Stimulated activated naive CD8-positive, alpha-beta T cell treated with anti-CD3 and anti-CD28 coated beads, Interleukin-15, Interleukin-2, amounts not matched to agents 100 U/mL and 50 U/mL, for 24 hours (primary cell): ENCODE measurements at regions not wholly inside any gene's neighbourhood (a gene's known extent, or its start where the extent isn't known, plus 50 kb on each side); places are given as distances from the start of the nearest gene placed in this dataset.

Source experiments
- ATAC-seq: fragments of 150-1000 bp; cut with Tn5 transposase; one replicate; pipeline ENCODE4 v1.10.0; 2021
- DNase-seq: peaks from one replicate; pipeline ENCODE4 v3.0.0; 2021

- ATAC-seq = no peak
These were observed 2456.4 kb downstream of the PCDH7 start for GRCh38 chr4:33176566-33176965.

GRCh38 chr4:33184657-33185290 lies 2464.6 kb downstream of the PCDH7 start:
- no peak for DNase-seq
- ATAC-seq = no peak

More at GRCh38 chr4:33176566-33176965, 2456.4 kb downstream of the PCDH7 start:
- DNase-seq = no peak

GRCh38 chr4:33187035-33187434 lies 2466.9 kb downstream of the PCDH7 start:
- no peak for DNase-seq
- no peak for ATAC-seq

- peak; percentile 9 for ATAC-seq
- no peak for DNase-seq
These were observed 2468.6 kb downstream of the PCDH7 start for GRCh38 chr4:33188733-33189132.

DNA sequence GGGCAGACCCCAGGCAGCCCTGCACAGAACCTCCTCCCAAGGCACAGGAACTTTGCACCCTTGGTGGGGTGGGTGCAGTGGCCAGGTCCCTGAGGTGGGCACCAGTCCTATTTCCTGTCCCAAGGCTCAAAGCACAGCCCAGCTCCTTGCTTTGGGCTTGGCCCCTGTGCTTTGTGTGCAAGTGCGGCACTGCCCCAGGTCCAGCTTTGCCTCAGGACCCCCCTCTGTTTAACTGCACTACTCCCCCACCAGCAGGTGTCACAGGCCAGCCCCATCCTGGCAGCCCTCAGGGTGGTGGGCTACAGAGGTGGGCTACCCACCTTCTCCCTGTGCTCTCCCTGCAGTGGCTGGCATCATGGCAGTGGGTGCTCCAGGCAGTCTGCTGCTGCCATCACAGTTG lies 2469.0 kb downstream of the PCDH7 start:
- no peak for ATAC-seq
- DNase-seq = no peak

GRCh38 chr4:33193109-33193508 lies 2472.9 kb downstream of the PCDH7 start:
- DNase-seq (no peak), ATAC-seq (no peak)

- DNase-seq = no peak
- no peak for ATAC-seq
These were observed 2480.2 kb downstream of the PCDH7 start for GRCh38 chr4:33200377-33200776.

GRCh38 chr4:33218238-33218637 lies 2498.1 kb downstream of the PCDH7 start:
- DNase-seq = no peak
- ATAC-seq = no peak

DNA sequence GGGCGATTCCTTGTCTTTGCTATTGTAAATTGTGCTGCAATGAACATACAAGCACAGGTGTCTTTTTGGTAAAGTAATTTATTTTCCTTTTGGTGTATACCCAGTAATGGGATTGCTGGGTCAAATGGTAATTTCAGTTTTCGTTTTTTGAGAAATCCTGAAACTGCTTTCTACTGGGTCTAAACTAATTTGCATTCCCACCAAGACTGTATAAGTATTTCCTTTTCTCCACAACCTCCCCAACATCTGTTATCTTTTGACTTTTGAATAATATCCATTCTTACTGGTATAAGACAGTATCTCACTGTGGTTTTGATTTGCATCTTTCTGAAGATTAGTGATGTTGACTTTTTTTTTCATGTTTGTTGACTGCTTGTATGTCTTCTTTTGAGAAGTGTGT lies 2506.0 kb downstream of the PCDH7 start:
- ATAC-seq (no peak), DNase-seq (no peak)

GRCh38 chr4:33226783-33227182 lies 2506.6 kb downstream of the PCDH7 start:
- DNase-seq (no peak), ATAC-seq (no peak)

- DNase-seq = no peak
- ATAC-seq = no peak
These were observed 2534.9 kb downstream of the PCDH7 start for GRCh38 chr4:33255094-33255493.

- no peak for DNase-seq
- ATAC-seq = no peak
These were observed 2535.3 kb downstream of the PCDH7 start for GRCh38 chr4:33255507-33255906.

GRCh38 chr4:33262824-33263223 lies 2542.7 kb downstream of the PCDH7 start:
- DNase-seq = no peak
- no peak for ATAC-seq

DNA sequence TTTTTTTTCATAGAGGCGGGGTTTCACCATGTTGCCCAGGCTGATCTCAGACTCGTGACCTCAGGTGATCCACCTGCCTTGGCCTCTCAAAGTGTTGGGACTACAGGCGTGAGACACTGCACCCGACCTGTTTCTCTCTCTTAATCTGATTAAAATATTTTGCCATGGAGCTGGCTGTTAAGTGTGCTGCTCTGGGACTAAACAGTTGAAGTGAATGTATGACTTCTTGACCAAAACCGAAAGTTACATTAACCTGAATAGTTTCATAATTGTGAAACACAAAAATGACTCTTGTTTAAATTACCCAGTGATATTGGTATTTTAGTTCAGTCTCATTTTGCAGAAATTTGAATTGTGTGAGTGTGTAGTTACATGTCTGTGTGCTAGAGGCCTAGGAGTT lies 2548.6 kb downstream of the PCDH7 start:
- no peak for DNase-seq
- no peak for ATAC-seq

- DNase-seq (no peak), ATAC-seq (no peak)
These were observed 2550.2 kb downstream of the PCDH7 start for GRCh38 chr4:33270403-33270802.

DNA sequence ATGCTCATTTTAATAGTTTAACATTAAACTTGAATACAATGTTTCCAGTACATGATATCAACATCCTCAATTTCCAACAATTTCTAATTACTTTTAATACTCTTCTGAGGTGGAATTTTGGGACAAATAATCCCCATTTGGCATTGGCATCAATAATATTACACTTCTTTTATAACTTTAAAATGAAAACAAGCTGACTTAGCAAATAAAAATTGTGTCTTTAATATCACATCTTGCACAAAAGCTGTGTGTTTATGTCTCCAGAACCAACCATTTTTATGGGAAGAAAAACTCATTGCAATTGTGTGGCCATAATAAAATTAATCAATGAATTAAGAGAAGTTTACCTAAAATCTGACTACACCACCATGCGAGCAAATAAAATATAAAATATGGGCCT lies 2552.6 kb downstream of the PCDH7 start:
- ATAC-seq (no peak), DNase-seq (no peak)

DNA sequence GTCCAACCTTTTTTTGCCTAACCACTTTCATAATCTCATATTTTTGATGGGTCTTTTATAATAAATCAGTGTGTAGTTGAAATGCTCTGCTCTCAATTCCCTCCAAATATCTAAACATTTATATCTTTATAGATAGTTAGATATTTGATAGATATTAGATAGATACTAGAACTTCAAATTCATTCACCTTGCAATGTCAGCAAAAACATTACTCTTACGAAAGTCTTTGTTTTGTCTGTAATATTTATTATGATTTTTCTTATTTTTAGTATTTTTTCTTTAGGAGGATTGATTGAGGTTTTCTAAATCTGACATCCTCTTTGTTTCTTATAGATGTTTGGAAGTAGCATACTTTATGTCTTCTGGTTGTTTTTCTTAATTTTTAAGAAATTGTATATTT lies 2563.6 kb downstream of the PCDH7 start:
- no peak for ATAC-seq
- DNase-seq = no peak

DNA sequence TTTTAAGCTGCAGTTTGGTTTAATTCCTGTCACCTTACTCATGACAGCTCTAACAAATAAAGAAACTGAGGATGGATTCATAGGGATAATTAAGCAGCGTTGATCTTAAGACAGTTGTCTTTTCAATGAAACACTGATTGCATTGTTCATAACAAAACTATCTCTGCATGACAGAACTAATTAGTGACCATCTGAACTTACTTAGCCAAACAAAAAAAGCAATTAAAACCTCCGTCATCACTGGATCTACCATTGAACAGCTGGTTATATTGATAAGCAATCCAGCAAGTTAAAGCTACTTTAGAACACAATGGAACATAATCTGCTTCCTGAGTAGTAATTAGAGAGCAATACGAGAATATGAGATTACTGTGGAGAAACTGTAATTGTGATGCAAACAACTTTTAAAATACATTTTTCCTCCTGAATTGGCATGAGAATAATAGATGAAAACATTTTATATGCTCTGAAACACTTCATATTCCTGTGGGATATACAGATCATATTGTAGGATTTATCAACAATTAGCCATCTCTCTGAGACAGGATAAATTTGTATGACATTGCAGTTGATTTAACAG lies 2576.8 kb downstream of the PCDH7 start:
- DNase-seq (no peak), ATAC-seq (no peak)

DNA sequence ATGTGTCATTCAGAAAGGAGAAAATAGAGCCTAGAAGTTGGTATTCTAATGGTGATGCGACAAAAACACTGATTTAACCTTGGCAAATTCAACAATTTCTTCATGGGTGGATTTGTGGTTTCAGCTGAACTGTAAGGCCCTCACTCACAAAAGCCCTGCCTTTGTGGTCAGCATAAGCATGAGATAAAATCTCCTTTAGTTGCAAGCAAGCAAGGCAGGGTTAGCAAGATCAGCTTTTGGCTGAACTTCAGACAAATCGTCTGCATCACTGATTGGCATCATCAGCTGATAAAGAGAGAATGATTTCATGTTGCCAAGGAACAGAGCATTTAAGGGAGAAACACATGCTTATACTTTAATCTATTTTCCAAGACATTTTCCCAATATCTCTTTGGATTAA lies 2582.2 kb downstream of the PCDH7 start:
- DNase-seq (no peak), ATAC-seq (no peak)

GRCh38 chr4:33306131-33306530 lies 2586.0 kb downstream of the PCDH7 start:
- no peak for DNase-seq
- ATAC-seq = no peak

GRCh38 chr4:33316033-33316432 lies 2595.9 kb downstream of the PCDH7 start:
- DNase-seq = no peak
- ATAC-seq = no peak

- no peak for DNase-seq
- no peak for ATAC-seq
These were observed 2596.4 kb downstream of the PCDH7 start for GRCh38 chr4:33316578-33316977.

DNA sequence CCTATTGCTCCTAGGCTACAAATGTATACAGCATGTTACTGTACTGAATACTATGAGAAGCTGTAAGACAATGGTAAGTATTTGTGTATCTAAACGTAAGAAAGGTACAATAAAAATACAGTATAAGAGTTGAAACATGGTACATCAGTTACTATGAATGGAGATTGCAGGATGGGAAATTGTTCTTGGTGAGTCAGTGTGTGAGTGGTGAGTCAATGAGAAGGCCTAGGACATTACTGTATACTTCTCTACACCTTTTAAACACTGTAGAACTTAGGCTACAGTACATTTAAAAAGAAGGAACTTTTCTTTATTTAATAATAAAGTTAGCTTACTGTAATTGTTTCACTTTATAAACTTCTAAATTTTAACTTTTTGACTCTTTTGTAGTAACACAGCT lies 2603.2 kb downstream of the PCDH7 start:
- DNase-seq (no peak), ATAC-seq (no peak)

DNA sequence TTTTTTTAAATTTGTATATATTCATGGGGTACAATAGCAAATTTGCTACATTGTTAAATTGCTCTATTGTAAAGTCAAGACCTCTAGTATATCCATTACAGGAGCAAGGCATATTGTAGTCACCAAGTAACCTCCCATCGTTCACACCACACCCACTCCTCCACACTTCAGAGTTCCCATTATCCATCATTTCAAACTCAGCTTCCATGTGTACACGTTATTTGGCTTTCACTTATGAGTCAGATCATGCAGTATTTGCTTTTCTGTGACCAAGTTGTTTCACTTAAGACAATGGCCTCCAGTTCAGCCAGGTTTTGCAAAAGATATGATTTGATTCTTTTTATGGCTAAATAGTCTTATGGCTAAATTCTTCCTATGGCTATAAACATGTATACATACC lies 2614.2 kb downstream of the PCDH7 start:
- DNase-seq (no peak), ATAC-seq (no peak)

GRCh38 chr4:33339762-33340161 lies 2619.6 kb downstream of the PCDH7 start:
- ATAC-seq (no peak), DNase-seq (no peak)
